Fibroblast of the aortic adventitia (primary cell): ENCODE measurements at regions not wholly inside any gene's neighbourhood (a gene's known extent, or its start where the extent isn't known, plus 50 kb on each side); places are given as distances from the start of the nearest gene placed in this dataset.

ENCODE experiments used
- DNase-seq: peaks from one replicate; pipeline ENCODE4 v3.0.0-alpha.2; 2010; ENCODE audit warnings: low read depth
- H3K4me3 ChIP-seq: 2 replicates; pipeline ENCODE4 v1.5.1; 2011; ENCODE audit warnings: low read depth, mild to moderate bottlenecking, control low read depth, low read length, moderate library complexity
- CTCF ChIP-seq: IDR thresholded peaks from 2 replicates; pipeline ENCODE4 v1.5.1; 2011; ENCODE audit warnings: mild to moderate bottlenecking, low read length, control low read depth, inconsistent platforms; ENCODE audit not compliant: insufficient read depth

GRCh38 chrX:22389556-22390179, 117.0 kb downstream of the CBLL2 start:
- no peak for TF ChIP-seq CTCF
- no peak overlapping the region for H3K4me3 ChIP-seq
- DNase-seq: peak; percentile 87

GRCh38 chrX:22392133-22392948, 119.6 kb downstream of the CBLL2 start:
- H3K4me3 ChIP-seq: no peak overlapping the region
- DNase-seq: no peak
- no peak for TF ChIP-seq CTCF

GRCh38 chrX:22395372-22395771, 122.7 kb downstream of the CBLL2 start:
- no peak for TF ChIP-seq CTCF
- DNase-seq: no peak
- H3K4me3 ChIP-seq: no peak overlapping the region

- TF ChIP-seq CTCF: no peak
- DNase-seq: no peak
- H3K4me3 ChIP-seq: no peak overlapping the region
Observed at GRCh38 chrX:22396408-22396807, 123.7 kb downstream of the CBLL2 start.

- DNase-seq: no peak
- no peak for TF ChIP-seq CTCF
- no peak overlapping the region for H3K4me3 ChIP-seq
Observed at GRCh38 chrX:22397566-22397965, 124.9 kb downstream of the CBLL2 start.

- DNase-seq: no peak
- no peak overlapping the region for H3K4me3 ChIP-seq
- no peak for TF ChIP-seq CTCF
Observed at GRCh38 chrX:22399437-22400192, 126.9 kb downstream of the CBLL2 start.
